Suprapubic skin (tissue), 4 donors: ENCODE measurements at regions not wholly inside any gene's neighbourhood (a gene's known extent, or its start where the extent isn't known, plus 50 kb on each side); places are given as distances from the start of the nearest gene placed in this dataset.
"Not testable (repeated sequence)": the region's sequence is repeated elsewhere in the genome, so short reads cannot be mapped to it uniquely, and the experiment has no call there.

Source experiments
- DNase-seq, 2 donors: peaks; one replicate each; pipeline ENCODE4 v3.0.0-alpha.2; 2019; ENCODE audit warnings: low spot score in 2 of 2
- H3K27ac ChIP-seq: fragments of 200-600 bp; sonication (generic); one replicate; pipeline ENCODE4 v1.5.1; 2019
- H3K27me3 ChIP-seq: fragments of 200-600 bp; sonication (generic); one replicate; pipeline ENCODE4 v1.5.1; 2019
- H3K36me3 ChIP-seq: fragments of 200-600 bp; sonication (generic); one replicate; pipeline ENCODE4 v1.5.1; 2019
- H3K4me1 ChIP-seq: fragments of 200-600 bp; sonication (generic); one replicate; pipeline ENCODE4 v1.5.1; 2019
- H3K4me3 ChIP-seq: fragments of 200-600 bp; sonication (generic); one replicate; pipeline ENCODE4 v1.5.1; 2019; ENCODE audit warnings: mild to moderate bottlenecking
- H3K9me3 ChIP-seq: fragments of 200-600 bp; sonication (generic); one replicate; pipeline ENCODE4 v1.5.1; 2019
- EP300 ChIP-seq: sonication (generic); formaldehyde crosslinking; IDR thresholded peaks from one replicate; pipeline ENCODE4 v1.6.1; 2017; ENCODE audit warnings: antibody characterized with exemption
- POLR2A ChIP-seq, 2 donors: fragments of 450-650 bp; IDR thresholded peaks; one replicate each; pipeline ENCODE4 v1.6.1; 2017; ENCODE audit warnings: antibody characterized with exemption in 2 of 2, mild to moderate bottlenecking in 2 of 2, moderate library complexity in 2 of 2
- POLR2AphosphoS5 ChIP-seq, 3 donors: sonication (generic); formaldehyde crosslinking; IDR thresholded peaks; one replicate each; pipeline ENCODE4 v1.6.1; 2017; ENCODE audit warnings: antibody characterized with exemption in 3 of 3
- WGBS: methylation state at CpG from one replicate; pipeline ENCODE4 v1.1.5; 2018; 5-methylcytosine and 5-hydroxymethylcytosine counted together
- TF ChIP-seq, protein P1 (sequence below), 2 donors: fragments of 200-600 bp in 1 of 2; fragments of 450-650 bp in 1 of 2; sonication (generic) in 1 of 2; IDR thresholded peaks; one replicate each; pipeline ENCODE4 v1.5.1; 2016 to 2019; ENCODE audit warnings: antibody characterized with exemption in 2 of 2, mild to moderate bottlenecking in 1 of 2, moderate library complexity in 1 of 2

- 86% methylated on average over 7 of the region's 7 CpGs for WGBS
- Histone ChIP-seq H3K36me3 (no peaks in the 10 kb centered on the region), H3K27me3 (no peaks in the 10 kb centered on the region), H3K4me3 (no peak overlapping the region), H3K4me1 (no peaks in the 10 kb centered on the region), H3K27ac (no peak overlapping the region), H3K9me3 (no peaks in the 10 kb centered on the region)
- TF ChIP-seq POLR2AphosphoS5 (IDR thresholded peaks at IDR 0.05) (no peak), POLR2A (IDR thresholded peaks at IDR 0.05) (no peak)
- TF ChIP-seq, protein P1, sequence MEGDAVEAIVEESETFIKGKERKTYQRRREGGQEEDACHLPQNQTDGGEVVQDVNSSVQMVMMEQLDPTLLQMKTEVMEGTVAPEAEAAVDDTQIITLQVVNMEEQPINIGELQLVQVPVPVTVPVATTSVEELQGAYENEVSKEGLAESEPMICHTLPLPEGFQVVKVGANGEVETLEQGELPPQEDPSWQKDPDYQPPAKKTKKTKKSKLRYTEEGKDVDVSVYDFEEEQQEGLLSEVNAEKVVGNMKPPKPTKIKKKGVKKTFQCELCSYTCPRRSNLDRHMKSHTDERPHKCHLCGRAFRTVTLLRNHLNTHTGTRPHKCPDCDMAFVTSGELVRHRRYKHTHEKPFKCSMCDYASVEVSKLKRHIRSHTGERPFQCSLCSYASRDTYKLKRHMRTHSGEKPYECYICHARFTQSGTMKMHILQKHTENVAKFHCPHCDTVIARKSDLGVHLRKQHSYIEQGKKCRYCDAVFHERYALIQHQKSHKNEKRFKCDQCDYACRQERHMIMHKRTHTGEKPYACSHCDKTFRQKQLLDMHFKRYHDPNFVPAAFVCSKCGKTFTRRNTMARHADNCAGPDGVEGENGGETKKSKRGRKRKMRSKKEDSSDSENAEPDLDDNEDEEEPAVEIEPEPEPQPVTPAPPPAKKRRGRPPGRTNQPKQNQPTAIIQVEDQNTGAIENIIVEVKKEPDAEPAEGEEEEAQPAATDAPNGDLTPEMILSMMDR (IDR thresholded peaks at IDR 0.05): no peak
- no peak for DNase-seq
These were observed 979.2 kb downstream of the CNTNAP5 start for GRCh38 chr2:125004106-125004800.

GRCh38 chr2:125006676-125007075, 981.6 kb downstream of the CNTNAP5 start:
- Histone ChIP-seq H3K4me3 (no peak overlapping the region), H3K27me3 (no peaks in the 10 kb centered on the region), H3K36me3 (no peaks in the 10 kb centered on the region), H3K4me1 (no peaks in the 10 kb centered on the region), H3K9me3 (no peaks in the 10 kb centered on the region), H3K27ac (no peak overlapping the region)
- no peak for DNase-seq
- TF ChIP-seq EP300: no peak
- TF ChIP-seq, protein P1 (IDR thresholded peaks at IDR 0.05): no peak
- no peak for TF ChIP-seq POLR2A (IDR thresholded peaks at IDR 0.05)
- no peak for TF ChIP-seq POLR2AphosphoS5 (IDR thresholded peaks at IDR 0.05)
- 62% methylated on average over 4 of the region's 4 CpGs for WGBS

GRCh38 chr2:125028721-125029120, 1003.6 kb downstream of the CNTNAP5 start:
- 93% methylated on average over 4 of the region's 4 CpGs for WGBS
- H3K4me1 ChIP-seq, H3K36me3 ChIP-seq, H3K4me3 ChIP-seq, H3K27me3 ChIP-seq, H3K27ac ChIP-seq, H3K9me3 ChIP-seq, DNase-seq: not testable (repeated sequence)

DNA sequence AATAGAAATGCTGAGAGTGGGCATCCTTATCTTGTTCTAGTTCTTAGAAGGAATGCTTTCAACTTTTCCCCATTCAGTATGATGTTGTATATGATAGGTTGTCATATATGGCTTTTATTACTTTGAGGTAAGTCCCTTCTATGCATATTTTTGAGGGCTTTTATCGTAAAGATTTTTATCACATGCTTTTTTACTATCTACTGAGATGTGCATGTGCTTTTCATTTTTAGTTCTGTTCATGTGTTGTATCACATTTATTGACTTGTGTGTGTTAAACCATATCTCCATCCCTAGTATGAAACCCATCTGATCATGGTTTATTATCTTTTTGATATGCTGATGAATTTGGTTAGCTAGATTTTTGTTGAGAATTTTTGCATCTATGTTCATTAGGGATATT, 1008.8 kb downstream of the CNTNAP5 start:
- H3K36me3 ChIP-seq: no peaks in the 10 kb centered on the region
- no peaks in the 10 kb centered on the region for H3K9me3 ChIP-seq
- no peaks in the 10 kb centered on the region for H3K4me1 ChIP-seq
- H3K4me3 ChIP-seq: no peak overlapping the region
- TF ChIP-seq, protein P1 (IDR thresholded peaks at IDR 0.05): no peak
- TF ChIP-seq POLR2A (IDR thresholded peaks at IDR 0.05) (no peak), EP300 (no peak), POLR2AphosphoS5 (IDR thresholded peaks at IDR 0.05) (no peak)
- no peak overlapping the region for H3K27ac ChIP-seq
- WGBS: 78% methylated on average over 1 of the region's 1 CpG
- H3K27me3 ChIP-seq: no peaks in the 10 kb centered on the region
- no peak for DNase-seq

DNA sequence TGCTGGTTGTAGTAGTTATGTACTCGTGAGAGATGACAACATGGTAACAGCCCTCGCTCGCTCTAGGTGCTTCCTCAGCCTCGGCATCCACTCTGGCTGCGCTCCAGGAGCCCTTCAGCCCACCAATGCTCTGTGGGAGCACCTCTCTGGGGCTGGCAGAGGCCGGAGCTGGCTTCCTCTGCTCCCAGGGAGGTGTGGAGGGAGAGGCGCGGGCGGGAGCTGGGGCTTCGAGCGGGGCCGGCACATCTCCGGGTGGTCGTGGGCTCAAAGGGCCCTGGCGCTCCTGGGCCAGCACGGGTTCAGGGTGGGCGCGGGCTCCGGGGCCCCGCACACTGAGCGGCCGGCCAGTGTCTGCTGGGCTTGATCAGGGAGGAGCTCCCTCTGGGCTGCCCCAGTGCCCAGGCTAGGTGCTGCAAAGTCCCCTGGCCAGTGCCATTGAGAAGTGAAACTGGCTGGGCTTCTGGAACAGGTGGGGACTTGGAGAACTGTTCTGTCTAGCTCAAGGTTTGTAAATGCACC, 1012.1 kb downstream of the CNTNAP5 start:
- no peak for DNase-seq
- H3K4me3 ChIP-seq: no peak overlapping the region
- no peaks in the 10 kb centered on the region for H3K4me1 ChIP-seq
- no peak for TF ChIP-seq POLR2A (IDR thresholded peaks at IDR 0.05)
- no peak for TF ChIP-seq EP300
- TF ChIP-seq POLR2AphosphoS5 (IDR thresholded peaks at IDR 0.05): no peak
- TF ChIP-seq, protein P1 (IDR thresholded peaks at IDR 0.05): no peak
- no peaks in the 10 kb centered on the region for H3K9me3 ChIP-seq
- no peaks in the 10 kb centered on the region for H3K27me3 ChIP-seq
- no peak overlapping the region for H3K27ac ChIP-seq
- no peaks in the 10 kb centered on the region for H3K36me3 ChIP-seq
- WGBS: 88% methylated on average over 20 of the region's 22 CpGs

GRCh38 chr2:125041846-125042245, 1016.8 kb downstream of the CNTNAP5 start:
- 23% methylated on average over 2 of the region's 2 CpGs for WGBS
- no peak for TF ChIP-seq EP300
- no peak for TF ChIP-seq POLR2A (IDR thresholded peaks at IDR 0.05)
- TF ChIP-seq, protein P1 (IDR thresholded peaks at IDR 0.05): no peak
- no peak for TF ChIP-seq POLR2AphosphoS5 (IDR thresholded peaks at IDR 0.05)

More at GRCh38 chr2:125041846-125042245, 1016.8 kb downstream of the CNTNAP5 start:
- no peak for DNase-seq
- no peaks in the 10 kb centered on the region for H3K9me3 ChIP-seq
- H3K4me1 ChIP-seq: no peaks in the 10 kb centered on the region
- no peaks in the 10 kb centered on the region for H3K27me3 ChIP-seq
- no peak overlapping the region for H3K27ac ChIP-seq
- H3K36me3 ChIP-seq: no peaks in the 10 kb centered on the region
- H3K4me3 ChIP-seq: no peak overlapping the region
